RWPE2 (cell line): ENCODE measurements at regions not wholly inside any gene's neighbourhood (a gene's known extent, or its start where the extent isn't known, plus 50 kb on each side); places are given as distances from the start of the nearest gene placed in this dataset.

Experiments used
- ATAC-seq: fragments of 200-7000 bp; cut with Tn5 transposase; 3 replicates; pipeline ENCODE4 v1.9.1; 2021; ENCODE audit warnings: low read depth
- DNase-seq: peaks from one replicate; pipeline ENCODE4 v3.0.0-alpha.2; 2020; ENCODE audit warnings: low spot score
- H3K27ac ChIP-seq: fragments of 450-650 bp; 2 replicates; pipeline ENCODE4 v1.5.1; 2017; ENCODE audit warnings: mild to moderate bottlenecking; ENCODE audit not compliant: poor library complexity, severe bottlenecking
- H3K27me3 ChIP-seq: fragments of 250-450 bp; sonication (Bioruptor Pico); 2 replicates; pipeline ENCODE4 v1.5.1; 2021; ENCODE audit warnings: mild to moderate bottlenecking, moderate library complexity; ENCODE audit not compliant: insufficient read depth, poor library complexity, severe bottlenecking
- H3K36me3 ChIP-seq: fragments of 250-450 bp; sonication (Bioruptor Pico); 2 replicates; pipeline ENCODE4 v1.5.1; 2020; ENCODE audit warnings: low read depth, mild to moderate bottlenecking, moderate library complexity
- H3K4me1 ChIP-seq: fragments of 250-450 bp; sonication (Bioruptor Pico); 2 replicates; pipeline ENCODE4 v1.5.1; 2021; ENCODE audit warnings: mild to moderate bottlenecking, moderate library complexity; ENCODE audit not compliant: insufficient read depth, poor library complexity, severe bottlenecking
- H3K4me3 ChIP-seq: fragments of 250-450 bp; sonication (Bioruptor Pico); 2 replicates; pipeline ENCODE4 v1.5.1; 2021; ENCODE audit warnings: mild to moderate bottlenecking, moderate library complexity; ENCODE audit not compliant: severe bottlenecking
- H3K9me3 ChIP-seq: fragments of 250-450 bp; sonication (Bioruptor Pico); 2 replicates; pipeline ENCODE4 v1.5.1; 2021; ENCODE audit warnings: mild to moderate bottlenecking, moderate library complexity; ENCODE audit not compliant: severe bottlenecking
- TF ChIP-seq, protein P1 (sequence below): fragments of 450-650 bp; IDR thresholded peaks from one replicate; pipeline ENCODE4 v1.5.1; 2017; ENCODE audit warnings: mild to moderate bottlenecking, moderate library complexity; ENCODE audit not compliant: poor library complexity, severe bottlenecking

DNA sequence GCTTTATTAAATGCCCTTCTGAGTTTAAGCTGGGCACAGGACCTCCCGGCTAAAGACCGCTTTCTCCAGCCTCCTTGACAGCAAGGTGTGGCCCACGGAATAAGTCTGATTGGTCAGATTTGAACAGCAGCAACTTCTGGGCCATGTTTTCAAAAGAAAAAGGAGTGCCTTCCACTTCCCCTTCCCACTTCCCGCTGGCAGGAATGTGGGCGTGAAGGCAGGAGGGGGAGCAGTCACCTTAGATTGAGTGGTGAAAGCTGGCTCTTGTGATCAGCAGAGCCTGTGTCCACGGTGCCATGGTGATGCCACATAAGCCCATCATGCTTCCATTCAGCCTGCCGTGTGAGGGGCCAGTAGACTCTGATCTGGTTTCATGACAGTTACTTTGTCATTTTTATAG lies 136.6 kb upstream of the GLI2 start:
- no peak for ATAC-seq
- no peaks in the 10 kb centered on the region for H3K9me3 ChIP-seq
- H3K27me3 ChIP-seq, result no peaks in the 10 kb centered on the region
- peaks cover 5% of the 10 kb centered on the region for H3K4me1 ChIP-seq
- TF ChIP-seq, protein P1, sequence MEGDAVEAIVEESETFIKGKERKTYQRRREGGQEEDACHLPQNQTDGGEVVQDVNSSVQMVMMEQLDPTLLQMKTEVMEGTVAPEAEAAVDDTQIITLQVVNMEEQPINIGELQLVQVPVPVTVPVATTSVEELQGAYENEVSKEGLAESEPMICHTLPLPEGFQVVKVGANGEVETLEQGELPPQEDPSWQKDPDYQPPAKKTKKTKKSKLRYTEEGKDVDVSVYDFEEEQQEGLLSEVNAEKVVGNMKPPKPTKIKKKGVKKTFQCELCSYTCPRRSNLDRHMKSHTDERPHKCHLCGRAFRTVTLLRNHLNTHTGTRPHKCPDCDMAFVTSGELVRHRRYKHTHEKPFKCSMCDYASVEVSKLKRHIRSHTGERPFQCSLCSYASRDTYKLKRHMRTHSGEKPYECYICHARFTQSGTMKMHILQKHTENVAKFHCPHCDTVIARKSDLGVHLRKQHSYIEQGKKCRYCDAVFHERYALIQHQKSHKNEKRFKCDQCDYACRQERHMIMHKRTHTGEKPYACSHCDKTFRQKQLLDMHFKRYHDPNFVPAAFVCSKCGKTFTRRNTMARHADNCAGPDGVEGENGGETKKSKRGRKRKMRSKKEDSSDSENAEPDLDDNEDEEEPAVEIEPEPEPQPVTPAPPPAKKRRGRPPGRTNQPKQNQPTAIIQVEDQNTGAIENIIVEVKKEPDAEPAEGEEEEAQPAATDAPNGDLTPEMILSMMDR, result no peak
- DNase-seq, result no peak
- H3K36me3 ChIP-seq, result no peaks in the 10 kb centered on the region
- H3K4me3 ChIP-seq, result no peak overlapping the region
- H3K27ac ChIP-seq, result no peak overlapping the region

DNA sequence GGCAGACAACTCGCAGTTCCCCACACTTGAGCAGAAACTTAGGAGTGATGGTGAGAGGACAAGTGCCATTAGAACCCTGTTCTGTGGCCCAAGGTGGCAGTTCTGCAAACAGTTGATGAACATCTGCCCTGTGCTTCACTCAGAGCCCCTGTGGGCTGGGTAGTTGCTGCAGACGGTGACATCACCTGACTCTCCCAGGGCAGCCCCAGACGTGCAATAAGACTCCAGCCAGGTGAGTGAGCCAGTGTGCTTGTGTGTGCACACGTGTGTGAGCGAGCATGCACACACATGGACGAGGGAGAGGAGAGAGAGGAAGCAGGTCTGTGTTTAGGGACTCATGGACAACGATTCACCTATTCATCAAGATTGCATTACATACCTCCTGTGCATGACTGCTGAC lies 136.0 kb upstream of the GLI2 start:
- peaks cover 5% of the 10 kb centered on the region for H3K4me1 ChIP-seq
- H3K36me3 ChIP-seq, result no peaks in the 10 kb centered on the region
- no peak overlapping the region for H3K27ac ChIP-seq
- no peak overlapping the region for H3K4me3 ChIP-seq
- DNase-seq, result no peak
- TF ChIP-seq, protein P1, result no peak
- ATAC-seq, result no peak
- H3K27me3 ChIP-seq, result no peaks in the 10 kb centered on the region
- H3K9me3 ChIP-seq, result no peaks in the 10 kb centered on the region

DNA sequence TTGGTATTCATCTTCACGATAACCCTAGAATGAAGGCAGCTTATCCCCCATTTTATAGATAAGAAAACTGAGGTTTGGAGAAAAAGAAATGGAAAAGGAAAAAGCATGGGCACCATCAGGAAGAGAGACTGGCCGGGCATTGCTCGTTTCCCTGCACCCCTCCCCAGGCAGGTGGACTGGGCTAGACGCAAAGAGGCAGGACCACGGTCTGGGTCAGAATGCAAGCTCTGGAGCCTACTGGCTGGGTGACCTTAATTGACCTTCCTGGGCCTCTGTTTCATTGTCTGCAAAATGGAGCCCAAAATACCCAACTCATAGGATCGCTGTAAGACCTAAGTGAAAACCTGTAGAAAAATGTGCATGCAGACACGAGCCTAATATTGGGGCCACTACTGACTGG lies 135.3 kb upstream of the GLI2 start:
- peaks cover 5% of the 10 kb centered on the region for H3K4me1 ChIP-seq
- TF ChIP-seq, protein P1, result no peak

GRCh38 chr2:120600786-120601185 lies 134.9 kb upstream of the GLI2 start:
- Histone ChIP-seq H3K27ac (no peak overlapping the region), H3K36me3 (no peaks in the 10 kb centered on the region), H3K4me1 (peaks cover 5% of the 10 kb centered on the region), H3K27me3 (no peaks in the 10 kb centered on the region), H3K4me3 (no peak overlapping the region), H3K9me3 (no peaks in the 10 kb centered on the region)
- DNase-seq (no peak), ATAC-seq (no peak)
- TF ChIP-seq, protein P1, result no peak

More for the DNA sequence above, 135.3 kb upstream of the GLI2 start:
- Histone ChIP-seq H3K27me3 (no peaks in the 10 kb centered on the region), H3K36me3 (no peaks in the 10 kb centered on the region), H3K4me3 (no peak overlapping the region), H3K27ac (no peak overlapping the region), H3K9me3 (no peaks in the 10 kb centered on the region)
- DNase-seq (no peak), ATAC-seq (no peak)

DNA sequence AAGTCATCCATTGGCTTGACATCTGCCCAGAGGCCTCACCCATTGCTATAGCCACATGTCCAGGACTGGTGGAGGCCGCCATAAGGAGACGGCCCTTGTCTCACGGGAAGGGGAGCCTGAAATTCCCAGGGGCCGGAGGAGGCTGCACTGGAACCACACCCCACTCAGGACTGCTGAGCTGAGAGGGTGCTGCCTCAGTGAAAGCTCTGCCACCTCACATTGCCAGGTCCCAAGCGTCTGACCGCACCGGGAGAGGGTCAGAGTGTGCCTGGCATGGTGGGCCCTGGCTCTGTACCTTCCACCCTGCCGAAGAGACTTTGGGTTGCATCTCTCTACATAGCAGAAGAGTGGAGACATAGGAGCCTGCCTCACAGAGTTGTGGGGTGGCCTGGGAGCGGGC lies 134.1 kb upstream of the GLI2 start:
- DNase-seq (no peak), ATAC-seq (no peak)
- Histone ChIP-seq H3K27me3 (no peaks in the 10 kb centered on the region), H3K4me3 (no peak overlapping the region), H3K36me3 (no peaks in the 10 kb centered on the region), H3K27ac (no peak overlapping the region), H3K4me1 (peaks cover 5% of the 10 kb centered on the region), H3K9me3 (no peaks in the 10 kb centered on the region)
- TF ChIP-seq, protein P1, result no peak
